Lung (tissue), 11 donors: ENCODE measurements at regions not wholly inside any gene's neighbourhood (a gene's known extent, or its start where the extent isn't known, plus 50 kb on each side); places are given as distances from the start of the nearest gene placed in this dataset.

Source experiments
- ATAC-seq: fragments of 200-7000 bp; cut with Tn5 transposase; one replicate; pipeline ENCODE4 v1.9.1; 2020; ENCODE audit warnings: moderate number of reproducible peaks; ENCODE audit not compliant: insufficient read depth, low FRiP score
- DNase-seq, 3 donors: peaks; one replicate each; pipeline ENCODE4 v3.0.0-alpha.2; 2013 to 2017
- H3K27ac ChIP-seq, 2 donors: one replicate each; pipeline ENCODE4 v1.5.1; 2013; ENCODE audit warnings: mild to moderate bottlenecking in 2 of 2, moderate library complexity in 2 of 2, control low read depth in 1 of 2, inconsistent platforms in 1 of 2, low read depth in 1 of 2, low read length in 1 of 2
- H3K27me3 ChIP-seq, 3 donors: one replicate each; pipeline ENCODE4 v1.5.1; 2013; ENCODE audit warnings: low read length in 2 of 3; ENCODE audit not compliant: control insufficient read depth in 3 of 3, insufficient read depth in 3 of 3
- H3K36me3 ChIP-seq, 4 donors: one replicate each; pipeline ENCODE4 v1.5.1; 2013; ENCODE audit warnings: low read length in 4 of 4, mild to moderate bottlenecking in 1 of 4, moderate library complexity in 1 of 4; ENCODE audit not compliant: control insufficient read depth in 4 of 4, insufficient read depth in 4 of 4
- H3K4me1 ChIP-seq, 5 donors: one replicate each; pipeline ENCODE4 v1.5.1; 2013; ENCODE audit warnings: low read length in 5 of 5, mild to moderate bottlenecking in 2 of 5, moderate library complexity in 1 of 5; ENCODE audit not compliant: control insufficient read depth in 5 of 5, insufficient read depth in 5 of 5
- H3K4me3 ChIP-seq: one replicate; pipeline ENCODE4 v1.5.1; 2013; ENCODE audit warnings: mild to moderate bottlenecking, control low read depth, moderate library complexity
- H3K9ac ChIP-seq, 2 donors: one replicate each; pipeline ENCODE4 v1.5.1; 2013; ENCODE audit warnings: low read length in 2 of 2, control low read depth in 1 of 2; ENCODE audit not compliant: insufficient read depth in 1 of 2
- H3K9me3 ChIP-seq, 4 donors: one replicate each; pipeline ENCODE4 v1.5.1; 2013; ENCODE audit warnings: low read length in 3 of 4, mild to moderate bottlenecking in 1 of 4, moderate library complexity in 1 of 4; ENCODE audit not compliant: control insufficient read depth in 4 of 4, insufficient read depth in 3 of 4
- WGBS, 2 donors: extraction: QIAGEN DNeasy Blood & Tissue Kit; methylation state at CpG; one replicate each; pipeline ENCODE4 v1.1.7; 2013; 5-methylcytosine and 5-hydroxymethylcytosine counted together
- TF ChIP-seq, protein P1 (sequence below): IDR thresholded peaks from 2 replicates; pipeline ENCODE4 v1.5.1; 2012; ENCODE audit warnings: mild to moderate bottlenecking; ENCODE audit errors: control extremely low read depth, extremely low read depth
- donor health status: control.
- donor health status: control.
- donor health status: Bipolar disorder and iron deficiency.
- donor health status: healthy.
- donor health status: DM: yes; HTN: yes; CAD: no.

DNA sequence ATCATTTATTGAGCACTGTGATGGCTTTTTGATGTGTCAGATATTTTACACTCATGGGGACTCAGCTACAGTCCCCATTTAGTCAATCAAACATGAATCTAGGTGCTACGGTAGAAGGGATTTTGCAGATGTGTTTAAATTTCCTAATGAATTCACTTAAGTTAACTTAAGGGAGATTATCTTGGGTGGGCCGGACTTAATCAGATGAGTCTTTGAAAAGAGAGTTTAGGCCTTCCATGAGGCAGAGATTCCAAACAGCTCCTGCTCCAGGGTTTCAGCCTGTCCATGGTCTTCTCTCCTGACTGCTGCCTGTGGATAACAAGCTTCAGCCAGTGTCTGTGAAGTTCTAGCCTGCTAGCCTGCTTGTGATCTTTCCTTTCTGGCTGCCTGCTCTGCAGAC lies 202.4 kb downstream of the IDS start:
- H3K27me3 ChIP-seq = peaks cover 0 to 5% (median 0%) of the 10 kb centered on the region in 3 donors
- H3K4me3 ChIP-seq = no peak overlapping the region
- ATAC-seq (no peak), DNase-seq (no peak)
- 90% methylated on average over 2 of the region's 2 CpGs for WGBS, 2 donors
- H3K27ac ChIP-seq = no peak overlapping the region
- H3K36me3 ChIP-seq = no peaks in the 10 kb centered on the region
- no peak overlapping the region for H3K9ac ChIP-seq
- TF ChIP-seq, protein P1, sequence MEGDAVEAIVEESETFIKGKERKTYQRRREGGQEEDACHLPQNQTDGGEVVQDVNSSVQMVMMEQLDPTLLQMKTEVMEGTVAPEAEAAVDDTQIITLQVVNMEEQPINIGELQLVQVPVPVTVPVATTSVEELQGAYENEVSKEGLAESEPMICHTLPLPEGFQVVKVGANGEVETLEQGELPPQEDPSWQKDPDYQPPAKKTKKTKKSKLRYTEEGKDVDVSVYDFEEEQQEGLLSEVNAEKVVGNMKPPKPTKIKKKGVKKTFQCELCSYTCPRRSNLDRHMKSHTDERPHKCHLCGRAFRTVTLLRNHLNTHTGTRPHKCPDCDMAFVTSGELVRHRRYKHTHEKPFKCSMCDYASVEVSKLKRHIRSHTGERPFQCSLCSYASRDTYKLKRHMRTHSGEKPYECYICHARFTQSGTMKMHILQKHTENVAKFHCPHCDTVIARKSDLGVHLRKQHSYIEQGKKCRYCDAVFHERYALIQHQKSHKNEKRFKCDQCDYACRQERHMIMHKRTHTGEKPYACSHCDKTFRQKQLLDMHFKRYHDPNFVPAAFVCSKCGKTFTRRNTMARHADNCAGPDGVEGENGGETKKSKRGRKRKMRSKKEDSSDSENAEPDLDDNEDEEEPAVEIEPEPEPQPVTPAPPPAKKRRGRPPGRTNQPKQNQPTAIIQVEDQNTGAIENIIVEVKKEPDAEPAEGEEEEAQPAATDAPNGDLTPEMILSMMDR = no peak
- peaks cover 0 to 3% (median 0%) of the 10 kb centered on the region in 4 donors for H3K9me3 ChIP-seq
- H3K4me1 ChIP-seq = no peaks in the 10 kb centered on the region

DNA sequence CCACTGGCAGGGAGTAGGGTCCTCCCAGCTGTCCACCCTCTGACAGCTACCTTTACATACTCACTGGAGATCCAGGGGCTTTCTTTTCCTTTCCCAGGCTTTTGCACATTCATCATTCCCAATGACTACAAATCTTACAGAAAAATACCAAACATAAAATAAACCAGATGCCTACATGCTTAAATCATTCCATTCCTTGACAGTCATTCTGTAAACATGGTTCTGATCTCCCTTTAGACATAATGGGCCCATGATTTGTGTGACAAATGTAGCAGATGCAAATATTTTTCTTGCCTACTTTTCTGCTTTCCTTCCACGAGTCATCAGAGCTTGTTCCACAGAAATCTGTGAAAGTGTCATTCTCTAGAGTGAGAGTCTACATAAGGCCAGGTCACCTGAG lies 207.0 kb downstream of the IDS start:
- Histone ChIP-seq H3K9ac (no peak overlapping the region), H3K4me3 (no peak overlapping the region), H3K36me3 (no peaks in the 10 kb centered on the region), H3K9me3 (no peaks in the 10 kb centered on the region), H3K27ac (no peak overlapping the region), H3K27me3 (peaks cover 0 to 5% (median 0%) of the 10 kb centered on the region in 3 donors), H3K4me1 (no peaks in the 10 kb centered on the region)
- ATAC-seq (no peak), DNase-seq (no peak)
- TF ChIP-seq, protein P1 = no peak
- WGBS, 2 donors = 0% methylated on average over 1 of the region's 1 CpG

DNA sequence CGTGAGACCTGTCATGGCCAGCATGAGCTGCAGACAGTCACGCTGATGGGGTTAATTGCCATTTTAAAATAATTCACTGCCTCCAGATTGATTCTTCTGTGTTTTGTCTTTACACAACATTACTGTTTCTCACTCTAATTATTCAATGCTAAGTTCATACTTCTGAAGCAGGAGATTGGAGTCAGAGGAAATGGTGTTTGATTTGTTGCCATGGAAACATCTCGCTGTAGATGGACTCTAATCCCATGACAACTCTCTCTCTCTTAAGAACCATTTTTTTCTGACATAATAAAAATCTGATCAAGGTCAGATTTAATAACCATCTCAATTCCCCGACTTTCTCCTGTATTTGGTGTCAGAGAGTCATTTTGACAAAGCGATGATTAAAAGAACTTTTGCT lies 209.0 kb downstream of the IDS start:
- H3K36me3 ChIP-seq = no peaks in the 10 kb centered on the region
- no peaks in the 10 kb centered on the region for H3K9me3 ChIP-seq
- no peak overlapping the region for H3K27ac ChIP-seq
- no peak overlapping the region for H3K9ac ChIP-seq
- H3K4me3 ChIP-seq = no peak overlapping the region
- DNase-seq (peak in 2 of 3 donors; percentile 26 to 51), ATAC-seq (no peak)
- peaks cover 0 to 5% (median 0%) of the 10 kb centered on the region in 3 donors for H3K27me3 ChIP-seq
- TF ChIP-seq, protein P1 = no peak
- WGBS, 2 donors = 68 to 79% methylated on average over 5 of the region's 5 CpGs
- H3K4me1 ChIP-seq = no peaks in the 10 kb centered on the region

DNA sequence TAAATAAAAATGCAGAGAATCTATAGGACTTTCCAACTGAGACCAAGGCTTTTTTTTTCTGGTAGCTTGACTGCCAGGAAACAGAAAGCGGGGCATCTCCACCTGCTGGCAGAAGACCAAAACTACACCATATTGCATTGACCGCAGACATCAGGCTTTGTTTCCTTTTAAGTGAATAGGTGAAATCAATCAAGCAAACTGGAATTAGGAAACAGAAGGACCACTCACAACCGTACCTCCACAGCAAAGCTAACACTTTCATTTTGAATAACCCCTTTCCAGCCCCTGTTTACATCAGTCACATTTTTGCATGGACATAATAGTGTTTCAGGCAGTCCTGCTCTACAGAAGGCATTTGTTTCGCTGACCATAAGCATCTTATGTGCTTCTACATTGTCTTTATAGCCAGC lies 218.2 kb downstream of the IDS start:
- TF ChIP-seq, protein P1 = peak; percentile 50
- ATAC-seq = no peak
- Histone ChIP-seq H3K9ac (no peak overlapping the region), H3K36me3 (no peaks in the 10 kb centered on the region), H3K9me3 (no peaks in the 10 kb centered on the region), H3K27ac (no peak overlapping the region), H3K27me3 (no peaks in the 10 kb centered on the region), H3K4me3 (no peak overlapping the region), H3K4me1 (no peaks in the 10 kb centered on the region)
- peak; percentile 46 to 69 (median 58) for DNase-seq
- 26 to 27% methylated on average over 4 of the region's 4 CpGs for WGBS, 2 donors
